ENCODE measurements at regions not wholly inside any gene's neighbourhood (a gene's known extent, or its start where the extent isn't known, plus 50 kb on each side); places are given as distances from the start of the nearest gene placed in this dataset.

DNA sequence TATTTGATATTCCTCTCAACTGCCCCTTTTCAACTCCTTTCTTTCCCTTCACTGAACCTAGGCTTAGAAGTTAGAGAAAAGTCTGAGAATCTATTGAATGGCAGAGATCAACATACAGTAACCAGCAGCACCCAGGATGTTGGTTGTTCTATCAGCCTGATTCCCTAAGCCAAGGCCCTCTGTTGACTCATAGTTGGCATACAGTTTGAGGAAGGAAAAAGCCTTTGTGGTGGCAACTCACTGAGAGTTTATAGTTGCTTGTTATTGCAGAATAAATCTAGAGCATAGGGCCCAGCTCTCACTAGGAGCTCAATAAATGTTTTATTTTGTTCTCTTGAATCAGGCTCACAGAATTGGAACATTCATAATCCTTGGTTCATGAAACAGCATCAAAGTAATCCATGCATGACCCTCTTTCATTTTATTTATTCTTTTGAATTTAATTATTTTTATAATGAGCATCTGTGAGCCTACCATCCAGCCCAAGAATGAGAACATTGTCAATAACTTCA, 119.1 kb upstream of the ADGRF1 start:
- TF ChIP-seq, protein P1, sequence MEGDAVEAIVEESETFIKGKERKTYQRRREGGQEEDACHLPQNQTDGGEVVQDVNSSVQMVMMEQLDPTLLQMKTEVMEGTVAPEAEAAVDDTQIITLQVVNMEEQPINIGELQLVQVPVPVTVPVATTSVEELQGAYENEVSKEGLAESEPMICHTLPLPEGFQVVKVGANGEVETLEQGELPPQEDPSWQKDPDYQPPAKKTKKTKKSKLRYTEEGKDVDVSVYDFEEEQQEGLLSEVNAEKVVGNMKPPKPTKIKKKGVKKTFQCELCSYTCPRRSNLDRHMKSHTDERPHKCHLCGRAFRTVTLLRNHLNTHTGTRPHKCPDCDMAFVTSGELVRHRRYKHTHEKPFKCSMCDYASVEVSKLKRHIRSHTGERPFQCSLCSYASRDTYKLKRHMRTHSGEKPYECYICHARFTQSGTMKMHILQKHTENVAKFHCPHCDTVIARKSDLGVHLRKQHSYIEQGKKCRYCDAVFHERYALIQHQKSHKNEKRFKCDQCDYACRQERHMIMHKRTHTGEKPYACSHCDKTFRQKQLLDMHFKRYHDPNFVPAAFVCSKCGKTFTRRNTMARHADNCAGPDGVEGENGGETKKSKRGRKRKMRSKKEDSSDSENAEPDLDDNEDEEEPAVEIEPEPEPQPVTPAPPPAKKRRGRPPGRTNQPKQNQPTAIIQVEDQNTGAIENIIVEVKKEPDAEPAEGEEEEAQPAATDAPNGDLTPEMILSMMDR (IDR thresholded peaks at IDR 0.05): no peak
- no peak for TF ChIP-seq EZH2phosphoT487 (IDR thresholded peaks at IDR 0.05)

Measured in neural progenitor cell (in vitro differentiated cells).